Fibroblast of villous mesenchyme (primary cell): ENCODE measurements at regions not wholly inside any gene's neighbourhood (a gene's known extent, or its start where the extent isn't known, plus 50 kb on each side); places are given as distances from the start of the nearest gene placed in this dataset.

Source experiments
- DNase-seq: peaks from one replicate; pipeline ENCODE4 v3.0.0-alpha.2; 2010; ENCODE audit warnings: low read depth
- H3K4me3 ChIP-seq: 2 replicates; pipeline ENCODE4 v1.5.1; 2011; ENCODE audit warnings: low read depth, mild to moderate bottlenecking, low read length
- CTCF ChIP-seq: IDR thresholded peaks from 2 replicates; pipeline ENCODE4 v1.5.1; 2012; ENCODE audit warnings: low read depth, mild to moderate bottlenecking, low read length; ENCODE audit not compliant: insufficient read depth

GRCh38 chr2:234241656-234242458 lies 191.4 kb downstream of the SPP2 start:
- peak; percentile 43 for DNase-seq
- no peak for TF ChIP-seq CTCF
- no peak overlapping the region for H3K4me3 ChIP-seq

- no peak for TF ChIP-seq CTCF
- no peak overlapping the region for H3K4me3 ChIP-seq
- peak; percentile 22 for DNase-seq
Measured at GRCh38 chr2:234240917-234241316, 190.4 kb downstream of the SPP2 start.

- no peak for TF ChIP-seq CTCF
- H3K4me3 ChIP-seq, result no peak overlapping the region
- no peak for DNase-seq
Measured at GRCh38 chr2:234235191-234235590, 184.7 kb downstream of the SPP2 start.

GRCh38 chr2:234231460-234231859 lies 181.0 kb downstream of the SPP2 start:
- no peak for TF ChIP-seq CTCF
- no peak for DNase-seq
- no peak overlapping the region for H3K4me3 ChIP-seq

GRCh38 chr2:234219046-234219310 lies 168.5 kb downstream of the SPP2 start:
- no peak for TF ChIP-seq CTCF
- no peak for DNase-seq
- H3K4me3 ChIP-seq, result no peak overlapping the region

- TF ChIP-seq CTCF, result no peak
- peak; percentile 9 for DNase-seq
- H3K4me3 ChIP-seq, result no peak overlapping the region
Measured at GRCh38 chr2:234218266-234219045, 168.0 kb downstream of the SPP2 start.
